Ascending aorta (tissue), 2 donors: ENCODE measurements at regions not wholly inside any gene's neighbourhood (a gene's known extent, or its start where the extent isn't known, plus 50 kb on each side); places are given as distances from the start of the nearest gene placed in this dataset.

Source experiments
- DNase-seq, 2 donors: peaks; one replicate each; pipeline ENCODE4 v3.0.0-alpha.2; 2019; ENCODE audit warnings: low spot score in 2 of 2
- H3K27ac ChIP-seq, 2 donors: fragments of 200-600 bp; sonication (generic); one replicate each; pipeline ENCODE4 v1.5.1; 2016 to 2017; ENCODE audit warnings: mild to moderate bottlenecking in 1 of 2
- H3K27me3 ChIP-seq: fragments of 200-600 bp; sonication (generic); one replicate; pipeline ENCODE4 v1.5.1; 2017
- H3K36me3 ChIP-seq, 2 donors: fragments of 200-600 bp; sonication (generic); one replicate each; pipeline ENCODE4 v1.5.1; 2016
- H3K4me1 ChIP-seq, 2 donors: fragments of 200-600 bp; sonication (generic); one replicate each; pipeline ENCODE4 v1.5.1; 2016 to 2017; ENCODE audit warnings: mild to moderate bottlenecking in 1 of 2
- H3K4me3 ChIP-seq, 2 donors: fragments of 200-600 bp; sonication (generic); one replicate each; pipeline ENCODE4 v1.5.1; 2016 to 2017; ENCODE audit warnings: mild to moderate bottlenecking in 1 of 2
- H3K9me3 ChIP-seq, 2 donors: fragments of 200-600 bp; sonication (generic); one replicate each; pipeline ENCODE4 v1.5.1; 2016
- intact Hi-C: fragments of 100-400 bp; cut with DNase I; formaldehyde crosslinking; loops from one replicate; pipeline ENCODE4 v1.15.1; 2023
- TF ChIP-seq, protein P1 (sequence below), 3 experiments: fragments of 200-600 bp in 2 of 3; fragments of 450-650 bp in 1 of 3; sonication (generic) in 2 of 3; IDR thresholded peaks; one replicate each; pipeline ENCODE4 v1.5.1; 2016 to 2019; ENCODE audit warnings: antibody characterized with exemption in 3 of 3, mild to moderate bottlenecking in 1 of 3, moderate library complexity in 1 of 3

DNA sequence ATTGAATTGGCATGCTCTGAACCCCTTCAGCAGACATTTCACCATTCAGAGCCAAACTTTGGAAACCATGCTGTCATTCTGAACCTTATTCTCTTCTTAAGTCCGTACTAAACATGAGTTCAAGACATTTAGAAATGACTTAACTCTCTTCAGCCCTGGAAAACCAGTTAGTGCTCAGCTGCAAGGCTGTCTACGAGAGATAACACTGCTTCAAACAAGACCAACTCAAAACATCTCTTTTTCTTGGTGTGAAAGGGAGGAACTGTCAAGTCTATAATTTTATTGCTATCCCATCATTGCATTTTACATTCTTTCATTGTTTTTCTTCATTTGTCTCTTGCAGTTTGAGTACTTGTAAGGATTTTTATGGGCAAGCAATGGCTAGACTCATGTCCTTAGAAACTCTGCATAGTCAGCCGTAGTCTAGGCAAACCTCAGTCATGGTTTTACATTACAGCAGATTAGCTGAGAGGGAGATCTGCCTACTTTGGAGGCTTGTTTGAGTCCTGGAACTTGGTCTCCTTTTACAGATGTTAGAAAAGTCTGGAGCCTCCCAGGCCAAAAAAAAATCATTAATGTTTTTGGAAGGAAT lies 120.6 kb upstream of the JADE1 start:
- Histone ChIP-seq H3K9me3 (no peaks in the 10 kb centered on the region), H3K27ac (no peak overlapping the region), H3K27me3 (no peaks in the 10 kb centered on the region), H3K4me1 (no peaks in the 10 kb centered on the region), H3K36me3 (no peaks in the 10 kb centered on the region), H3K4me3 (no peak overlapping the region)
- intact Hi-C loops = no loop called here
- DNase-seq = no peak
- TF ChIP-seq, protein P1, sequence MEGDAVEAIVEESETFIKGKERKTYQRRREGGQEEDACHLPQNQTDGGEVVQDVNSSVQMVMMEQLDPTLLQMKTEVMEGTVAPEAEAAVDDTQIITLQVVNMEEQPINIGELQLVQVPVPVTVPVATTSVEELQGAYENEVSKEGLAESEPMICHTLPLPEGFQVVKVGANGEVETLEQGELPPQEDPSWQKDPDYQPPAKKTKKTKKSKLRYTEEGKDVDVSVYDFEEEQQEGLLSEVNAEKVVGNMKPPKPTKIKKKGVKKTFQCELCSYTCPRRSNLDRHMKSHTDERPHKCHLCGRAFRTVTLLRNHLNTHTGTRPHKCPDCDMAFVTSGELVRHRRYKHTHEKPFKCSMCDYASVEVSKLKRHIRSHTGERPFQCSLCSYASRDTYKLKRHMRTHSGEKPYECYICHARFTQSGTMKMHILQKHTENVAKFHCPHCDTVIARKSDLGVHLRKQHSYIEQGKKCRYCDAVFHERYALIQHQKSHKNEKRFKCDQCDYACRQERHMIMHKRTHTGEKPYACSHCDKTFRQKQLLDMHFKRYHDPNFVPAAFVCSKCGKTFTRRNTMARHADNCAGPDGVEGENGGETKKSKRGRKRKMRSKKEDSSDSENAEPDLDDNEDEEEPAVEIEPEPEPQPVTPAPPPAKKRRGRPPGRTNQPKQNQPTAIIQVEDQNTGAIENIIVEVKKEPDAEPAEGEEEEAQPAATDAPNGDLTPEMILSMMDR (IDR thresholded peaks at IDR 0.05) = no peak

DNA sequence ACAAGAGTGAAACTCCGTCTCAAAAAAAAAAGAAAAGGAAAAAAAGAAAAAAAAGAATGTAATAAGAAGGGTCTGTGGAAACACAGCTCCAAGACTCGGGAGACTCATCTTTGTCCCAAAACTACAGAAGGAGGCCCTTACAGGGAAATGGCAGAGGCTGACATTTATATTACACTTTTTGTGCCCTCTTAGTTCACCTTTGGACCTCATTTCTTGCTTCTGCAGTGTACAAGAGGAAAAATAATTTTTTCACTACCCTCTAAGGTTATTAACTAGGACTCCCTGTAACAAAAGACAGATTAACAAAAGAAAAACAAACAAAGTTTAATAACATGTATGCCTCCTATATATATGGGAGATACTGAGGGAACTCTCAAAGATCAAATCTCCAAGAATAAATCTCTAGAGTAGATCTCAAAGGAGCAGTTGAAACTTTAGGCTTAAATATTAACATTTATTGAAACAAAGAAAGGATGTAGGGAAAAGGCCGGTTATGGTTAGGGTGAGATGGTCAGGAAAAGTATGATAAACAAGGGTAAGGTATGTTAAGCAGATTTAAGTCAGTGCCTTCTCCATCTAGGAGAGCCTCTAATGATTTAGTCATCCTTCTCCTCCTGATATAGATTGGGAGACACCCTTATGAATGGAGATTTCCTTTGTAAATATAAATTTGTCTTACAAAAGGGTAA lies 121.3 kb upstream of the JADE1 start:
- no peak for DNase-seq
- intact Hi-C loops = no loop called here

DNA sequence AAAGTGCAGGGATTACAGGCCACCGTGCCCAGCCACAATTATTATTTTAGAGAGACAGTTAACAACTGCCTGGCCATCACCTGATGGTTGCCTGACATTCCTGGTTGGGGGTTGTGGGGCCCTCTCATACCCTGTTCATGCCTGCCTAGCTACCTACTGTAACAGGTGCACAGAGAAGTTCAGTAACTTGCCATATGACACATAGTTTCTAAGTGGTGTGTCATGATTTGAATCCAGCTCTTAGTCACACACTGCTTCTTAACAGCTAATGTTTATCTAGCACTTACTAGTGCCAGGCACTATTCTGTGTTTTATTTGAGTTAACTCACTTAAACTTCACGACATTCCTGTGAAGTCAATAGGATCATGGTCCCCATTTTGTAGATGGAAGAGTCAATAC lies 122.7 kb upstream of the JADE1 start:
- Histone ChIP-seq H3K9me3 (no peaks in the 10 kb centered on the region), H3K27me3 (no peaks in the 10 kb centered on the region), H3K27ac (no peak overlapping the region), H3K4me3 (no peak overlapping the region), H3K36me3 (no peaks in the 10 kb centered on the region), H3K4me1 (no peaks in the 10 kb centered on the region)
- TF ChIP-seq, protein P1 (IDR thresholded peaks at IDR 0.05) = no peak
- intact Hi-C loops = no loop called here
- no peak for DNase-seq

More for the DNA sequence above, 121.3 kb upstream of the JADE1 start:
- TF ChIP-seq, protein P1 (IDR thresholded peaks at IDR 0.05) = no peak
- Histone ChIP-seq H3K27ac (no peak overlapping the region), H3K4me3 (no peak overlapping the region), H3K9me3 (no peaks in the 10 kb centered on the region), H3K27me3 (no peaks in the 10 kb centered on the region), H3K36me3 (no peaks in the 10 kb centered on the region), H3K4me1 (no peaks in the 10 kb centered on the region)

DNA sequence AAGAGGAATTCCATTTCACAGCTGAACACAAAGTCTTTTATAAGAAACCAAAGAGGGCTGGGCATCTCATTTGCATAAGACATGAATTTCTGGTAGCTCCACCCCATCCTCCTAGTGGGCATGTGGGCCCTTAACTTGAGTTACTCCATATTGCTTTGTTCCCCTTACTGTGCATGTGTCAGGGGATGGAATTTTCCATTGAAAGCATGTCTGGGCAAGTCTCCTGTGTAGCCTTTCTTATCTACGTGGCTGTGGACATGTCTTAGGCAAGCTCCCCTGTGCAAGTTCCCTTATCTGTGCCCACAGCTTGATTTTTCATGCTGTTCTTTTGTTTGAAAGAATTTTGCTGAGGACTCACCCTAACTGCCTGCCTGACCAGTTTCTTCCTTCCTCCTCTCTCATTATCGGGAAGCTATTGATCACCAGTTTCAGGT lies 123.5 kb upstream of the JADE1 start:
- Histone ChIP-seq H3K9me3 (no peaks in the 10 kb centered on the region), H3K4me3 (no peak overlapping the region), H3K27ac (no peak overlapping the region), H3K4me1 (no peaks in the 10 kb centered on the region), H3K36me3 (no peaks in the 10 kb centered on the region), H3K27me3 (no peaks in the 10 kb centered on the region)
- TF ChIP-seq, protein P1 (IDR thresholded peaks at IDR 0.05) = no peak
- intact Hi-C loops = no loop called here
- DNase-seq = no peak

DNA sequence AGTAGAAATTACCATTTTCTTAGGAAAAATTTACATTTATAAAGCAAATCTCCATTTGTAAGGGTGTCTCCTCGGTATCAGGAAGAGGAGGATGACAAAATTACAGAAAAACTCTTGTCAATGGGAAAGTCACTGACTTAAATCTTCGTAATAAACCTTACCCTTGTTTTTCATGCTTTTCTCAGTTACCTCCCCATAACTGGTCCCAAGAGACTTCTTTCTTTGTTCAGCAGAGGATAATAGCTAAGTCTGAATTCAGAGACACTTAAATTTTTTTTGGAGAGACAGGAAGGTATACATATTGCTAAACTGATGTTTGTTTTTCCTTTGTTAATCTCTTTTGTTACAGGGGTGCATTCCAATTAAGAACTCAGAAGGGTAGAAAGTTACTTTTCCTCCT lies 125.5 kb upstream of the JADE1 start:
- TF ChIP-seq, protein P1 (IDR thresholded peaks at IDR 0.05) = no peak
- H3K4me3 ChIP-seq = no peak overlapping the region
- no peaks in the 10 kb centered on the region for H3K4me1 ChIP-seq
- intact Hi-C loops = loop anchor here (5.0 kb wide), 1 partner anchor 33 kb away; no protein-coding TSS in a partner anchor
- H3K27ac ChIP-seq = no peak overlapping the region
- H3K9me3 ChIP-seq = no peaks in the 10 kb centered on the region
- no peak for DNase-seq
- H3K36me3 ChIP-seq = no peaks in the 10 kb centered on the region
- no peaks in the 10 kb centered on the region for H3K27me3 ChIP-seq
